ENCODE measurements at regions not wholly inside any gene's neighbourhood (a gene's known extent, or its start where the extent isn't known, plus 50 kb on each side); places are given as distances from the start of the nearest gene placed in this dataset.

DNA sequence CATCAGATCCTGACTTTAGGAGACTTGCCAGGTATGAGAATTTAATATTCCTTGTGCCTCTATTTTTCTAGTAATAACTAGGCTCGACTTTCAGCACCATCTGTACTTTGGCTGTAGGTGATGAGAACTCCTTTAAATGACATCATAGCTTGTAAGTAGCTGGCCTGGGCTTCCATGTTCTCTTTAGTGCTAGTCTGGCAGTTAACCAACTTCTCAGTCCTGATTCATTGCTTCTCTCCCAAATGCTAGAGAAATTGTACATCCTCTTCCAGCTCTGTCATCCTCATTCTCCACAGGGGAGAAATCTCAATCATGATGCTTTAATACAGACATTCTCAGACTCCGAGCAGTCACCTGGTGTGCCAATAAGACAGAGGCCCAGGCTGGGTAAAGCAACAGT lies 143.5 kb upstream of the MOCS1 start:
- TF ChIP-seq EP300 (IDR thresholded peaks at IDR 0.05), result no peak
- TF ChIP-seq, protein P1, sequence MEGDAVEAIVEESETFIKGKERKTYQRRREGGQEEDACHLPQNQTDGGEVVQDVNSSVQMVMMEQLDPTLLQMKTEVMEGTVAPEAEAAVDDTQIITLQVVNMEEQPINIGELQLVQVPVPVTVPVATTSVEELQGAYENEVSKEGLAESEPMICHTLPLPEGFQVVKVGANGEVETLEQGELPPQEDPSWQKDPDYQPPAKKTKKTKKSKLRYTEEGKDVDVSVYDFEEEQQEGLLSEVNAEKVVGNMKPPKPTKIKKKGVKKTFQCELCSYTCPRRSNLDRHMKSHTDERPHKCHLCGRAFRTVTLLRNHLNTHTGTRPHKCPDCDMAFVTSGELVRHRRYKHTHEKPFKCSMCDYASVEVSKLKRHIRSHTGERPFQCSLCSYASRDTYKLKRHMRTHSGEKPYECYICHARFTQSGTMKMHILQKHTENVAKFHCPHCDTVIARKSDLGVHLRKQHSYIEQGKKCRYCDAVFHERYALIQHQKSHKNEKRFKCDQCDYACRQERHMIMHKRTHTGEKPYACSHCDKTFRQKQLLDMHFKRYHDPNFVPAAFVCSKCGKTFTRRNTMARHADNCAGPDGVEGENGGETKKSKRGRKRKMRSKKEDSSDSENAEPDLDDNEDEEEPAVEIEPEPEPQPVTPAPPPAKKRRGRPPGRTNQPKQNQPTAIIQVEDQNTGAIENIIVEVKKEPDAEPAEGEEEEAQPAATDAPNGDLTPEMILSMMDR (IDR thresholded peaks at IDR 0.05), result no peak
- TF ChIP-seq POLR2A (IDR thresholded peaks at IDR 0.05), result no peak
